K562 (cell line): ENCODE measurements at regions not wholly inside any gene's neighbourhood (a gene's known extent, or its start where the extent isn't known, plus 50 kb on each side); places are given as distances from the start of the nearest gene placed in this dataset.
"Not testable (repeated sequence)": the region's sequence is repeated elsewhere in the genome, so short reads cannot be mapped to it uniquely, and the experiment has no call there.

ENCODE experiments used
- BRF2 ChIP-seq: IDR thresholded peaks from 3 replicates; pipeline ENCODE4 v1.6.1; 2011; ENCODE audit warnings: borderline replicate concordance, mild to moderate bottlenecking; ENCODE audit not compliant: insufficient read length, insufficient read depth
- GABPA ChIP-seq: fragments of 200-800 bp; sonication (Bioruptor generic); conservative IDR thresholded peaks from 2 replicates; pipeline ENCODE4 v1.6.1; 2016; ENCODE audit warnings: low read depth, missing genetic modification characterization, missing compliant biosample characterization
- MAX ChIP-seq: sonication (generic); formaldehyde crosslinking; IDR thresholded peaks from 2 replicates; pipeline ENCODE4 v1.9.0; 2022; ENCODE audit warnings: mild to moderate bottlenecking, missing genetic modification reagents
- SMC3 ChIP-seq: conservative IDR thresholded peaks from 2 replicates; pipeline ENCODE4 v1.6.1; 2011; ENCODE audit warnings: low read depth, low read length, improper control_type of control experiment; ENCODE audit not compliant: insufficient read depth
- SREBF2 ChIP-seq: sonication (generic); formaldehyde crosslinking; IDR thresholded peaks from 2 replicates; pipeline ENCODE4 v1.4.0; 2020; ENCODE audit warnings: mild to moderate bottlenecking, missing genetic modification reagents
- ZNF12 ChIP-seq: sonication (generic); formaldehyde crosslinking; IDR thresholded peaks from 2 replicates; pipeline ENCODE4 v1.4.0; 2020; ENCODE audit warnings: mild to moderate bottlenecking, missing genetic modification reagents
- ZNF232 ChIP-seq: sonication (generic); formaldehyde crosslinking; IDR thresholded peaks from 2 replicates; pipeline ENCODE4 v1.8.0; 2022; ENCODE audit warnings: mild to moderate bottlenecking, missing genetic modification reagents
- ZNF24 ChIP-seq: fragments of 450-650 bp; IDR thresholded peaks from 2 replicates; pipeline ENCODE4 v1.6.1; 2016
- TF ChIP-seq, protein P1 (sequence below): fragments of 250-450 bp; sonication (Bioruptor Pico); IDR thresholded peaks from 2 replicates; pipeline ENCODE4 v1.8.0; 2022; ENCODE audit warnings: moderate library complexity, mild to moderate bottlenecking, inconsistent platforms
- TF ChIP-seq, protein P2 (sequence below): sonication (generic); formaldehyde crosslinking; IDR thresholded peaks from 2 replicates; pipeline ENCODE4 v1.8.0; 2023; ENCODE audit warnings: mild to moderate bottlenecking, missing genetic modification reagents

DNA sequence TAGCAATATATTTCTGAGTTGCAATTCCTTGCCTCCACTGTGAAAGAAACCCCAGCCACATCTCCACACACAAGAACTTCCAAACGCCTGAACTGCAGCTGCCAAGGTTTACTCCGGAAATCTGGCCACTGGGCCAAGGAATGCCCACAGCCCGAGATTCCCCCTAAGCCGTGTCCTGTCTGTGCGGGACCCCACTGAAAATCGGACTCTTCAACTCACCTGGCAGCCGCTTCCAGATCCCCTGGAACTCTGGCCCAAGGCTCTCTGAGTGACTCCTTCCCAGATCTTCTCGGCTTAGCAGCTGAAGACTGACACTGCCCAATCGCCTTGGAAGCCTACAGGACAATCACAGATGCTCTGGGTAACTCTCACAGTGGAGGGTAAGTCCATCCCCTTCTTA is 256.3 kb upstream of the GULP1 start:
- TF ChIP-seq, protein P1, sequence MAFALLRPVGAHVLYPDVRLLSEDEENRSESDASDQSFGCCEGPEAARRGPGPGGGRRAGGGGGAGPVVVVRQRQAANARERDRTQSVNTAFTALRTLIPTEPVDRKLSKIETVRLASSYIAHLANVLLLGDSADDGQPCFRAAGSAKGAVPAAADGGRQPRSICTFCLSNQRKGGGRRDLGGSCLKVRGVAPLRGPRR (CRISPR knock-in tag) = not testable (repeated sequence)
- TF ChIP-seq ZNF12 (CRISPR knock-in tag); GABPA (tag); MAX (CRISPR knock-in tag); SREBF2 (CRISPR knock-in tag); ZNF24; BRF2; SMC3; ZNF232 (CRISPR knock-in tag): not testable (repeated sequence)
- TF ChIP-seq, protein P2, sequence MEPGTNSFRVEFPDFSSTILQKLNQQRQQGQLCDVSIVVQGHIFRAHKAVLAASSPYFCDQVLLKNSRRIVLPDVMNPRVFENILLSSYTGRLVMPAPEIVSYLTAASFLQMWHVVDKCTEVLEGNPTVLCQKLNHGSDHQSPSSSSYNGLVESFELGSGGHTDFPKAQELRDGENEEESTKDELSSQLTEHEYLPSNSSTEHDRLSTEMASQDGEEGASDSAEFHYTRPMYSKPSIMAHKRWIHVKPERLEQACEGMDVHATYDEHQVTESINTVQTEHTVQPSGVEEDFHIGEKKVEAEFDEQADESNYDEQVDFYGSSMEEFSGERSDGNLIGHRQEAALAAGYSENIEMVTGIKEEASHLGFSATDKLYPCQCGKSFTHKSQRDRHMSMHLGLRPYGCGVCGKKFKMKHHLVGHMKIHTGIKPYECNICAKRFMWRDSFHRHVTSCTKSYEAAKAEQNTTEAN (CRISPR knock-in tag) = not testable (repeated sequence)
